Prostate gland (tissue), 2 donors: ENCODE measurements at regions not wholly inside any gene's neighbourhood (a gene's known extent, or its start where the extent isn't known, plus 50 kb on each side); places are given as distances from the start of the nearest gene placed in this dataset.

Experiments used
- POLR2A ChIP-seq: fragments of 450-650 bp; IDR thresholded peaks from one replicate; pipeline ENCODE4 v1.6.1; 2016; ENCODE audit warnings: antibody characterized with exemption, mild to moderate bottlenecking
- POLR2AphosphoS5 ChIP-seq: sonication (generic); formaldehyde crosslinking; IDR thresholded peaks from one replicate; pipeline ENCODE4 v1.6.1; 2017; ENCODE audit warnings: antibody characterized with exemption
- TF ChIP-seq, protein P1 (sequence below), 4 experiments: fragments of 200-600 bp in 2 of 4; fragments of 450-650 bp in 2 of 4; sonication (generic) in 2 of 4; IDR thresholded peaks; 1 replicate in 3 of 4; 2 replicates in 1 of 4; pipeline ENCODE4 v1.5.1; 2016 to 2019; ENCODE audit warnings: antibody characterized with exemption in 4 of 4, mild to moderate bottlenecking in 2 of 4, moderate library complexity in 2 of 4

DNA sequence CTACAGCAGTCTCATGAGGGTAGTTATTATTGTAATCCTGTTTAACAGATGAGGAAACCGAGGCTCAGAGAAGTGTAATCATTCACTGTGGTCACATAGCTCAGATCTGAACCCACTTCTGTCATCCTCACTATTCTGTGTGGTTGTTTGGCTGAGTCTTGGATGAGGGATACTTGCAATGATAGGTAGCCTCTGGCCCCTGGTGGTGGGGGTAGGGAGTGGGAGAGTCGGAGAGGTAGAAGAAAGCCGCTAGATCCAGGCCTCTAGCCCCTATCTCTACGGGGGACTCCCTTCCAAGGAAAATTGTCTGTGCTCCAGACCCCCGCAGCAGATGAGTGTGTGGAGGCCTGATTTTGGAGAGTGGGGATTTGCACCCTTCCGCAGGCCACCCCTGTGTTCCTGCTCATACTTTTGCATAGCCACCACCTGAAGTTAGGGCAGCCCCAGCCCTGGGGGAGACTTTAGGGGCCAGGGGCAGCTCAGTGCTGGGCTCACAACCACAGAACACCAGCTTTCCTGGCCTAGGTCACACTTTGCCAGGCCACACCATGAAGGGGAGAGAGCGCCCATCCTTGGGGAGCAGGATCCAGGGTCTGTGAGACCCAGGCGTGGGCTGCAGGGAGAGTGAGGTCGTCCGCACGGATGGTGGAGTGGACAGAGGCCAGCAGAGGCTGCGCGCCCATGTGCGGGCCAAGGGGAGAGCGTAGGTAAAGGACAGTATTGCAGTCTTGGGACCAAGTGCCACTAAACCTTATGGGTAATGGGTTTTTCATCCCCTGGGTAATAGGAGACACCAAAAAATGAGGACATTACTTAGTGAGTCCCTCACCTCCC lies 148.2 kb downstream of the GLI2 start:
- TF ChIP-seq POLR2A (no peak), POLR2AphosphoS5 (no peak)
- TF ChIP-seq, protein P1, sequence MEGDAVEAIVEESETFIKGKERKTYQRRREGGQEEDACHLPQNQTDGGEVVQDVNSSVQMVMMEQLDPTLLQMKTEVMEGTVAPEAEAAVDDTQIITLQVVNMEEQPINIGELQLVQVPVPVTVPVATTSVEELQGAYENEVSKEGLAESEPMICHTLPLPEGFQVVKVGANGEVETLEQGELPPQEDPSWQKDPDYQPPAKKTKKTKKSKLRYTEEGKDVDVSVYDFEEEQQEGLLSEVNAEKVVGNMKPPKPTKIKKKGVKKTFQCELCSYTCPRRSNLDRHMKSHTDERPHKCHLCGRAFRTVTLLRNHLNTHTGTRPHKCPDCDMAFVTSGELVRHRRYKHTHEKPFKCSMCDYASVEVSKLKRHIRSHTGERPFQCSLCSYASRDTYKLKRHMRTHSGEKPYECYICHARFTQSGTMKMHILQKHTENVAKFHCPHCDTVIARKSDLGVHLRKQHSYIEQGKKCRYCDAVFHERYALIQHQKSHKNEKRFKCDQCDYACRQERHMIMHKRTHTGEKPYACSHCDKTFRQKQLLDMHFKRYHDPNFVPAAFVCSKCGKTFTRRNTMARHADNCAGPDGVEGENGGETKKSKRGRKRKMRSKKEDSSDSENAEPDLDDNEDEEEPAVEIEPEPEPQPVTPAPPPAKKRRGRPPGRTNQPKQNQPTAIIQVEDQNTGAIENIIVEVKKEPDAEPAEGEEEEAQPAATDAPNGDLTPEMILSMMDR (IDR thresholded peaks at IDR 0.05), result no peak
